C4-2B (cell line): ENCODE measurements at regions not wholly inside any gene's neighbourhood (a gene's known extent, or its start where the extent isn't known, plus 50 kb on each side); places are given as distances from the start of the nearest gene placed in this dataset.

Experiments
- CTCF ChIP-seq: fragments of 450-650 bp; conservative IDR thresholded peaks from 2 replicates; pipeline ENCODE4 v1.5.1; 2017; ENCODE audit warnings: mild to moderate bottlenecking
- ZFX ChIP-seq: fragments of 450-650 bp; IDR thresholded peaks from 2 replicates; pipeline ENCODE4 v1.6.1; 2017

- TF ChIP-seq CTCF (no peak), ZFX (no peak)
Observed at GRCh38 chr1:177830531-177831135, 139.2 kb downstream of the SEC16B start.
